Fibroblast of lung (primary cell): ENCODE measurements at regions not wholly inside any gene's neighbourhood (a gene's known extent, or its start where the extent isn't known, plus 50 kb on each side); places are given as distances from the start of the nearest gene placed in this dataset.

Experiments used
- DNase-seq, 2 donors: peaks; one replicate each; pipeline versions ENCODE4 v3.0.0 to v3.0.0-alpha.2; 2010; ENCODE audit warnings: low read depth in 2 of 2
- H2AFZ ChIP-seq: 2 replicates; pipeline ENCODE4 v1.5.1; 2012; ENCODE audit warnings: low read length, control low read depth, inconsistent platforms
- H3K27ac ChIP-seq: 2 replicates; pipeline ENCODE4 v1.5.1; 2011; ENCODE audit warnings: low read length, control low read depth; ENCODE audit not compliant: insufficient read depth
- H3K27me3 ChIP-seq: 2 replicates; pipeline ENCODE4 v1.5.1; 2011; ENCODE audit warnings: mild to moderate bottlenecking, low read length; ENCODE audit not compliant: control insufficient read depth, insufficient read depth
- H3K36me3 ChIP-seq: 2 replicates; pipeline ENCODE4 v1.5.1; 2011; ENCODE audit warnings: low read length; ENCODE audit not compliant: control insufficient read depth, insufficient read depth
- H3K4me1 ChIP-seq: 2 replicates; pipeline ENCODE4 v1.5.1; 2011; ENCODE audit warnings: low read length; ENCODE audit not compliant: control insufficient read depth, insufficient read depth; ENCODE audit errors: extremely low read depth
- H3K4me2 ChIP-seq: 2 replicates; pipeline ENCODE4 v1.5.1; 2011; ENCODE audit warnings: low read length, control low read depth; ENCODE audit not compliant: insufficient read depth; ENCODE audit errors: extremely low read depth
- H3K4me3 ChIP-seq, 4 experiments: fragments of 200-600 bp in 1 of 4; sonication (generic) in 1 of 4; replicated peaks in 1 of 4; 2 replicates each; pipeline ENCODE4 v1.5.1; 2011 to 2016; ENCODE audit warnings: low read length in 4 of 4, low read depth in 3 of 4, mild to moderate bottlenecking in 3 of 4, control low read depth in 2 of 4, inconsistent platforms in 1 of 4, mixed read lengths in 1 of 4; ENCODE audit not compliant: insufficient read depth in 1 of 4; ENCODE audit errors: control extremely low read depth in 1 of 4
- H3K79me2 ChIP-seq: 2 replicates; pipeline ENCODE4 v1.5.1; 2012; ENCODE audit warnings: mild to moderate bottlenecking, low read length, inconsistent platforms; ENCODE audit not compliant: control insufficient read depth, insufficient read depth
- H3K9ac ChIP-seq: 2 replicates; pipeline ENCODE4 v1.5.1; 2011; ENCODE audit warnings: mild to moderate bottlenecking, low read length, control low read depth; ENCODE audit not compliant: insufficient read depth
- H3K9me3 ChIP-seq: 2 replicates; pipeline ENCODE4 v1.5.1; 2012; ENCODE audit warnings: low read depth, low read length; ENCODE audit not compliant: control insufficient read depth, insufficient read depth
- H4K20me1 ChIP-seq: 2 replicates; pipeline ENCODE4 v1.5.1; 2011; ENCODE audit warnings: low read length; ENCODE audit not compliant: control insufficient read depth, insufficient read depth; ENCODE audit errors: extremely low read depth
- CTCF ChIP-seq, 2 donors: IDR thresholded peaks in 1 of 2; conservative IDR thresholded peaks in 1 of 2; 1 replicate in 1 of 2; 2 replicates in 1 of 2; pipeline ENCODE4 v1.5.1; 2011 to 2012; ENCODE audit warnings: low read length in 2 of 2, control low read depth in 1 of 2, inconsistent platforms in 1 of 2, low read depth in 1 of 2, mild to moderate bottlenecking in 1 of 2
- EZH2 ChIP-seq: IDR thresholded peaks from 2 replicates; pipeline ENCODE4 v1.5.1; 2012; ENCODE audit warnings: low read length, control low read depth, mild to moderate bottlenecking; ENCODE audit errors: missing control alignments

- H3K9ac ChIP-seq, result no peak overlapping the region
- no peak for TF ChIP-seq EZH2
- no peak for TF ChIP-seq CTCF (conservative IDR thresholded peaks at IDR 0.05 in 1 of 2, IDR thresholded peaks at IDR 0.05 in 1 of 2; ENCODE audit: low read depth in 1 of 2, low read length in 2 of 2)
- no peak overlapping the region for H2AFZ ChIP-seq
- no peaks in the 10 kb centered on the region for H3K36me3 ChIP-seq
- no peaks in the 10 kb centered on the region for H4K20me1 ChIP-seq
- H3K4me1 ChIP-seq, result no peaks in the 10 kb centered on the region
- H3K9me3 ChIP-seq, result no peaks in the 10 kb centered on the region
- no peak overlapping the region for H3K27ac ChIP-seq
- H3K27me3 ChIP-seq, result no peaks in the 10 kb centered on the region
- no peak overlapping the region for H3K4me3 ChIP-seq
- no peak overlapping the region for H3K4me2 ChIP-seq
- no peaks in the 10 kb centered on the region for H3K79me2 ChIP-seq
- DNase-seq, result no peak
Observed at GRCh38 chr5:85010014-85010562, 625.4 kb upstream of the EDIL3 start.

DNA sequence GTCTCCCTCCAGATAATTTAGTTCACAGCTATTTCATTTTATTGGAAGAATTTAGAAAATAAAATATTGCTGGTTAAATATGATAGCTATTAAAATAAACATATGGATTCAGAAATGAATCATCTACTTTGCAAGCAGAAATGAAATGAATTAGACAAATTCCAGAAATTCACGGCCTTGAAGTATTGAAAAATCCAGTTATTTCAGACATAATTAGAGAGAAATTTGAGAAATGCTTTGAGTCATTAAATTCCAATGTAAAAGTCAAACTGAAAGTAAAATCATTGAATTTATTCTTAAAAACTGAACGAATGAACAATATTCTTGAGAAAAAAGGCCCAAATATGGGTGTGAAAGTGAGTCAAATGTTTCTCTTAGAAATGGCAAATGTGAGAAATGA is 632.6 kb upstream of the EDIL3 start:
- DNase-seq, result peak; percentile 4 to 45
- H3K9ac ChIP-seq, result no peak overlapping the region
- H3K9me3 ChIP-seq, result no peaks in the 10 kb centered on the region
- H3K4me1 ChIP-seq, result no peaks in the 10 kb centered on the region
- H3K36me3 ChIP-seq, result no peaks in the 10 kb centered on the region
- H3K27ac ChIP-seq, result no peak overlapping the region
- H2AFZ ChIP-seq, result no peak overlapping the region
- H3K4me2 ChIP-seq, result no peak overlapping the region
- no peaks in the 10 kb centered on the region for H3K79me2 ChIP-seq
- H4K20me1 ChIP-seq, result no peaks in the 10 kb centered on the region
- no peak overlapping the region for H3K4me3 ChIP-seq
- no peaks in the 10 kb centered on the region for H3K27me3 ChIP-seq
- no peak for TF ChIP-seq CTCF (conservative IDR thresholded peaks at IDR 0.05 in 1 of 2, IDR thresholded peaks at IDR 0.05 in 1 of 2; ENCODE audit: low read depth in 1 of 2, low read length in 2 of 2)
- no peak for TF ChIP-seq EZH2

DNA sequence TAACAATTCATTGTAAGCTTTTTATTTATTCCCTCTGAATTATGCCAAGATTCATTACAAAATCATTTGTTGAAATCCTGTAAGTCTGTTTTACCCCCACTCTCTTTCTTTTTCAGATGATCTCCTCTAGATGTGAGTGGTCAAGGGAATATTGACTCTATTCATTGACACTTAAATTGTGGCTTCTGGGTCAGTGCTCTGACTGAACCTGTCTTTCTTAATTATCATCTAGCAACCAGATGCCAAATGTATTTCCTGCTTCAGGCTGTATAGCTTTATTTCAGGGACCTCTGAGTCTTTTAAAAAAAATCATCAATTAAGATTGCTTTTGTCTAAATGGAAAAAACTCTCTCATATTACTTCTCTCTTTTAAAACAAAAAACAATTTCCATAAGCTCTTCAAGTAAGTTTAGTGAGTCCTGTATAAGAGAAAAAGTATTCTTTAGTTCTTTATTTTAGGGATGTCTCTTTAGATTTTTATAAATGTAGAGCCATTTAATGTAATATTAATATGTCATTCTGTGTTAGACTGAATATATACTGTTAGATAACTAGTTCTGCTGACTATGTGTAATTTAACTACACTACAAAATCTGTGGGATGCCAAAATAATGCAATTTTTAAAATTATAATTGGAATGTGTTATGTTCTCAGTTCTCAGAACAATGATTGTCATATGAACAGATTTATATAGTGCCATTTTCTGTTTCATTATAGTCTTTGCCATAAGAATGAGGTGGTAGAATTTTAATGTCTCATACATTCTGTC is 645.8 kb upstream of the EDIL3 start:
- TF ChIP-seq CTCF (conservative IDR thresholded peaks at IDR 0.05 in 1 of 2, IDR thresholded peaks at IDR 0.05 in 1 of 2; ENCODE audit: low read depth in 1 of 2, low read length in 2 of 2) (no peak), EZH2 (no peak)
- H4K20me1 ChIP-seq, result no peaks in the 10 kb centered on the region
- DNase-seq, result no peak
- no peaks in the 10 kb centered on the region for H3K79me2 ChIP-seq
- no peaks in the 10 kb centered on the region for H3K27me3 ChIP-seq
- no peak overlapping the region for H2AFZ ChIP-seq
- H3K36me3 ChIP-seq, result no peaks in the 10 kb centered on the region
- no peaks in the 10 kb centered on the region for H3K4me1 ChIP-seq
- no peak overlapping the region for H3K4me3 ChIP-seq
- no peaks in the 10 kb centered on the region for H3K9me3 ChIP-seq
- H3K27ac ChIP-seq, result no peak overlapping the region
- H3K9ac ChIP-seq, result no peak overlapping the region
- no peak overlapping the region for H3K4me2 ChIP-seq
